ENCODE measurements at regions not wholly inside any gene's neighbourhood (a gene's known extent, or its start where the extent isn't known, plus 50 kb on each side); places are given as distances from the start of the nearest gene placed in this dataset.

- H3K79me2 ChIP-seq (ENCODE audit: control insufficient read depth in 1 of 2, insufficient read depth in 2 of 2, low read length in 2 of 2) = no peaks in the 10 kb centered on the region
- H3K23me2 ChIP-seq (ENCODE audit: low read depth, low read length) = no peaks in the 10 kb centered on the region
- DNase-seq (ENCODE audit: low read depth in 1 of 2, low spot score in 2 of 2) (no peak), FAIRE-seq (no peak)
- no peak overlapping the region for H3K56ac ChIP-seq (replicated peaks; ENCODE audit: insufficient read length, low read depth, low read length)
- H3K23ac ChIP-seq (ENCODE audit: insufficient read length) = no peak overlapping the region
- no peak overlapping the region for H3K4ac ChIP-seq (replicated peaks; ENCODE audit: insufficient read length, low read depth, low read length)
- no peak overlapping the region for H3K4me3 ChIP-seq (ENCODE audit: extremely low read depth in 1 of 4, insufficient read depth in 2 of 4, low read depth in 3 of 4, low read length in 4 of 4)
- no peak overlapping the region for H2BK5ac ChIP-seq (ENCODE audit: low read depth, low read length)
- H4K91ac ChIP-seq (replicated peaks; ENCODE audit: insufficient read length, low read length) = no peak overlapping the region
- H3K4me1 ChIP-seq (replicated peaks in 1 of 4; ENCODE audit: control insufficient read depth in 3 of 4, insufficient read depth in 4 of 4, low read length in 3 of 4) = no peaks in the 10 kb centered on the region
- H3K14ac ChIP-seq (ENCODE audit: insufficient read length) = no peak overlapping the region
- no peak overlapping the region for H2BK20ac ChIP-seq (ENCODE audit: low read length)
- H2BK120ac ChIP-seq (replicated peaks; ENCODE audit: low read depth, low read length) = no peak overlapping the region
- no peaks in the 10 kb centered on the region for H3K9me3 ChIP-seq (ENCODE audit: insufficient read depth in 2 of 2, low read depth in 1 of 2, low read length in 1 of 2)
- ChIA-PET POLR2A (ENCODE audit: partially characterized antibody) (no interaction called here), CTCF (ENCODE audit: partially characterized antibody) (interaction anchor here (2.1 kb wide), 1 partner anchor 27 kb away, joined by 8 read pairs; no protein-coding TSS in a partner anchor)
- H4K20me1 ChIP-seq (replicated peaks in 1 of 2; ENCODE audit: control insufficient read depth in 1 of 2, insufficient read depth in 2 of 2, low read length in 2 of 2) = no peaks in the 10 kb centered on the region
- H2AFZ ChIP-seq (ENCODE audit: low read length) = peak overlapping the region; percentile 34; the same call in 1 of the 2 replicates
- no peak overlapping the region for H2AK5ac ChIP-seq (ENCODE audit: low read depth, low read length)
- no peak for TF ChIP-seq HDAC6 (IDR thresholded peaks at IDR 0.05; ENCODE audit: low read depth, low read length)
- TF ChIP-seq JUN (IDR thresholded peaks at IDR 0.05; ENCODE audit: low read depth, low read length) = no peak
- TF ChIP-seq TAF7 (optimal IDR thresholded peaks at IDR 0.05; ENCODE audit: borderline replicate concordance, low read depth, low read length) = no peak
- no peak for TF ChIP-seq POLR2A (IDR thresholded peaks at IDR 0.05; ENCODE audit: control extremely low read depth in 1 of 2, low read depth in 2 of 2, low read length in 2 of 2)
- TF ChIP-seq SAP30 (IDR thresholded peaks at IDR 0.05; ENCODE audit: insufficient read depth, insufficient replicate concordance, low read length) = no peak
- TF ChIP-seq CBX8 (IDR thresholded peaks at IDR 0.05; ENCODE audit: borderline replicate concordance, low read depth, low read length) = no peak
- peaks cover 0 to 1% (median 0%) of the 10 kb centered on the region in 4 experiments; a peak in 1 of 7 replicates for H3K27me3 ChIP-seq (replicated peaks in 1 of 4; ENCODE audit: control insufficient read depth in 3 of 4, extremely low read depth in 1 of 4, insufficient read depth in 3 of 4, low read length in 3 of 4)
- no peak overlapping the region for H2BK12ac ChIP-seq (ENCODE audit: low read depth, low read length)
- no peak overlapping the region for H3K27ac ChIP-seq (ENCODE audit: low read depth, low read length)
- H3K36me3 ChIP-seq (ENCODE audit: control insufficient read depth in 2 of 4, insufficient read depth in 4 of 4, low read length in 3 of 4) = no peaks in the 10 kb centered on the region
- H3K9ac ChIP-seq (replicated peaks in 1 of 4; ENCODE audit: extremely low read depth in 1 of 4, low read depth in 3 of 4, low read length in 3 of 4) = no peak overlapping the region
- no peak overlapping the region for H3K4me2 ChIP-seq (ENCODE audit: insufficient read depth in 1 of 2, low read depth in 2 of 2, low read length in 2 of 2)
- no peak overlapping the region for H4K8ac ChIP-seq (ENCODE audit: extremely low read depth, insufficient read depth, low read length)
- 38% methylated on average over 1 of the region's 1 CpG; no CpG with 5 or more reads in 1 of the 2 experiments for WGBS, 2 experiments (ENCODE audit: extremely low coverage in 1 of 2, insufficient coverage in 1 of 2, insufficient read length in 1 of 2, insufficient replicate concordance in 2 of 2, low coverage in 1 of 2, low lambda C conversion rate in 2 of 2, missing lambda C conversion rate in 1 of 2)
- H2BK15ac ChIP-seq (ENCODE audit: low read length) = no peak overlapping the region
- H3K79me1 ChIP-seq (ENCODE audit: low read depth, low read length) = no peaks in the 10 kb centered on the region
- H4K5ac ChIP-seq (ENCODE audit: insufficient read length, low read depth, low read length) = no peak overlapping the region
- H3K18ac ChIP-seq (ENCODE audit: extremely low read depth, low read length) = no peak overlapping the region
Measured at GRCh38 chr9:99590840-99591239, 230.8 kb upstream of the NR4A3 start.
